Fibroblast of lung (primary cell): ENCODE measurements at regions not wholly inside any gene's neighbourhood (a gene's known extent, or its start where the extent isn't known, plus 50 kb on each side); places are given as distances from the start of the nearest gene placed in this dataset.

ENCODE experiments used
- DNase-seq, 2 donors: peaks; one replicate each; pipeline versions ENCODE4 v3.0.0 to v3.0.0-alpha.2; 2010; ENCODE audit warnings: low read depth in 2 of 2
- H2AFZ ChIP-seq: 2 replicates; pipeline ENCODE4 v1.5.1; 2012; ENCODE audit warnings: low read length, control low read depth, inconsistent platforms
- H3K27ac ChIP-seq: 2 replicates; pipeline ENCODE4 v1.5.1; 2011; ENCODE audit warnings: low read length, control low read depth; ENCODE audit not compliant: insufficient read depth
- H3K27me3 ChIP-seq: 2 replicates; pipeline ENCODE4 v1.5.1; 2011; ENCODE audit warnings: mild to moderate bottlenecking, low read length; ENCODE audit not compliant: control insufficient read depth, insufficient read depth
- H3K36me3 ChIP-seq: 2 replicates; pipeline ENCODE4 v1.5.1; 2011; ENCODE audit warnings: low read length; ENCODE audit not compliant: control insufficient read depth, insufficient read depth
- H3K4me1 ChIP-seq: 2 replicates; pipeline ENCODE4 v1.5.1; 2011; ENCODE audit warnings: low read length; ENCODE audit not compliant: control insufficient read depth, insufficient read depth; ENCODE audit errors: extremely low read depth
- H3K4me2 ChIP-seq: 2 replicates; pipeline ENCODE4 v1.5.1; 2011; ENCODE audit warnings: low read length, control low read depth; ENCODE audit not compliant: insufficient read depth; ENCODE audit errors: extremely low read depth
- H3K4me3 ChIP-seq, 4 experiments: fragments of 200-600 bp in 1 of 4; sonication (generic) in 1 of 4; replicated peaks in 1 of 4; 2 replicates each; pipeline ENCODE4 v1.5.1; 2011 to 2016; ENCODE audit warnings: low read length in 4 of 4, low read depth in 3 of 4, mild to moderate bottlenecking in 3 of 4, control low read depth in 2 of 4, inconsistent platforms in 1 of 4, mixed read lengths in 1 of 4; ENCODE audit not compliant: insufficient read depth in 1 of 4; ENCODE audit errors: control extremely low read depth in 1 of 4
- H3K79me2 ChIP-seq: 2 replicates; pipeline ENCODE4 v1.5.1; 2012; ENCODE audit warnings: mild to moderate bottlenecking, low read length, inconsistent platforms; ENCODE audit not compliant: control insufficient read depth, insufficient read depth
- H3K9ac ChIP-seq: 2 replicates; pipeline ENCODE4 v1.5.1; 2011; ENCODE audit warnings: mild to moderate bottlenecking, low read length, control low read depth; ENCODE audit not compliant: insufficient read depth
- H3K9me3 ChIP-seq: 2 replicates; pipeline ENCODE4 v1.5.1; 2012; ENCODE audit warnings: low read depth, low read length; ENCODE audit not compliant: control insufficient read depth, insufficient read depth
- H4K20me1 ChIP-seq: 2 replicates; pipeline ENCODE4 v1.5.1; 2011; ENCODE audit warnings: low read length; ENCODE audit not compliant: control insufficient read depth, insufficient read depth; ENCODE audit errors: extremely low read depth
- EZH2 ChIP-seq: IDR thresholded peaks from 2 replicates; pipeline ENCODE4 v1.5.1; 2012; ENCODE audit warnings: low read length, control low read depth, mild to moderate bottlenecking; ENCODE audit errors: missing control alignments
- TF ChIP-seq, protein P1 (sequence below), 2 donors: IDR thresholded peaks in 1 of 2; conservative IDR thresholded peaks in 1 of 2; 1 replicate in 1 of 2; 2 replicates in 1 of 2; pipeline ENCODE4 v1.5.1; 2011 to 2012; ENCODE audit warnings: low read length in 2 of 2, control low read depth in 1 of 2, inconsistent platforms in 1 of 2, low read depth in 1 of 2, mild to moderate bottlenecking in 1 of 2

DNA sequence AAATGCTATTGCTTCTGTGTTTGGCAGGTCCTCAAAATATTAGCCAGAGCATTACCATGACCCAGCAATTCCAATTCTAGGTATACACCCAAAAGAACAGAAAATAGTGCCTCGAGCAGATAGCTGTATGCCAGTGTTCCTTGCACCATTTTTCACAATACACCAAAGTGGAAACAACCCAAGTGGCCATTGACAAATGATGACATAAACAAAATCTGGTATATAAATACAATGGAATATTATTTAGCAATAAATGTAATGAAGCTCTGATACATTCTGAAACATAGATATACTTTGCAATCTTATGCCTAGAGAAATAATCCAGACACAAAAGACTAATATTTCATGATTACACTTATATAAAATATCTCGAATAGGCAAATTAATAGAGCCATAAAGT lies 451.8 kb upstream of the PCDH7 start:
- TF ChIP-seq, protein P1, sequence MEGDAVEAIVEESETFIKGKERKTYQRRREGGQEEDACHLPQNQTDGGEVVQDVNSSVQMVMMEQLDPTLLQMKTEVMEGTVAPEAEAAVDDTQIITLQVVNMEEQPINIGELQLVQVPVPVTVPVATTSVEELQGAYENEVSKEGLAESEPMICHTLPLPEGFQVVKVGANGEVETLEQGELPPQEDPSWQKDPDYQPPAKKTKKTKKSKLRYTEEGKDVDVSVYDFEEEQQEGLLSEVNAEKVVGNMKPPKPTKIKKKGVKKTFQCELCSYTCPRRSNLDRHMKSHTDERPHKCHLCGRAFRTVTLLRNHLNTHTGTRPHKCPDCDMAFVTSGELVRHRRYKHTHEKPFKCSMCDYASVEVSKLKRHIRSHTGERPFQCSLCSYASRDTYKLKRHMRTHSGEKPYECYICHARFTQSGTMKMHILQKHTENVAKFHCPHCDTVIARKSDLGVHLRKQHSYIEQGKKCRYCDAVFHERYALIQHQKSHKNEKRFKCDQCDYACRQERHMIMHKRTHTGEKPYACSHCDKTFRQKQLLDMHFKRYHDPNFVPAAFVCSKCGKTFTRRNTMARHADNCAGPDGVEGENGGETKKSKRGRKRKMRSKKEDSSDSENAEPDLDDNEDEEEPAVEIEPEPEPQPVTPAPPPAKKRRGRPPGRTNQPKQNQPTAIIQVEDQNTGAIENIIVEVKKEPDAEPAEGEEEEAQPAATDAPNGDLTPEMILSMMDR (conservative IDR thresholded peaks at IDR 0.05 in 1 of 2, IDR thresholded peaks at IDR 0.05 in 1 of 2; ENCODE audit: low read depth in 1 of 2, low read length in 2 of 2): no peak
- TF ChIP-seq EZH2: no peak
- H3K4me2 ChIP-seq: no peak overlapping the region
- no peak for DNase-seq
- no peaks in the 10 kb centered on the region for H3K79me2 ChIP-seq
- H3K27ac ChIP-seq: no peak overlapping the region
- no peaks in the 10 kb centered on the region for H3K36me3 ChIP-seq
- no peaks in the 10 kb centered on the region for H3K27me3 ChIP-seq
- H3K9me3 ChIP-seq: no peaks in the 10 kb centered on the region
- no peak overlapping the region for H3K9ac ChIP-seq
- H4K20me1 ChIP-seq: no peaks in the 10 kb centered on the region
- H3K4me3 ChIP-seq: no peak overlapping the region
- H2AFZ ChIP-seq: no peak overlapping the region
- H3K4me1 ChIP-seq: no peaks in the 10 kb centered on the region

DNA sequence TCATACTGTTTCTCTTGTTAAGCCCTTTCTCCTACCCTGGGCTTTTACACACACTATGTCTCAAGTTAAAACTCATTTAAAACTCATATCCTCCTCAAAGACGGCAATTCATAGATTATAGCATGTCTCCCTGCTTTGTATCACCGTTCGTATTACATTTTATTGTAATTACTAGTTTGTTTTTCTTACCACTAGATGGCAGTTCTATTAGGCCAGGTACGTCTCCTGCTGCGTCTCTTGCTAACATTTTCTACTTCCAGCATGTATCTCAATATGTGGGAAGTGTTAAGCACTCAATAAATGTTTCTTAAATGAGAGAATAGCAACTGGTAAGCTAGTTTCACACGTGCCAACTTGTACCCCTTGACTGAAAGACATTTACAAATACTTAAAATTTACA lies 450.3 kb upstream of the PCDH7 start:
- H3K9me3 ChIP-seq: no peaks in the 10 kb centered on the region
- DNase-seq: no peak
- TF ChIP-seq EZH2: no peak
- TF ChIP-seq, protein P1 (conservative IDR thresholded peaks at IDR 0.05 in 1 of 2, IDR thresholded peaks at IDR 0.05 in 1 of 2; ENCODE audit: low read depth in 1 of 2, low read length in 2 of 2): peak in 1 of 2 donors; percentile 25
- H3K36me3 ChIP-seq: no peaks in the 10 kb centered on the region
- H3K27ac ChIP-seq: no peak overlapping the region
- H3K4me2 ChIP-seq: no peak overlapping the region
- H3K4me3 ChIP-seq: no peak overlapping the region
- no peaks in the 10 kb centered on the region for H4K20me1 ChIP-seq
- H3K4me1 ChIP-seq: no peaks in the 10 kb centered on the region
- H3K79me2 ChIP-seq: no peaks in the 10 kb centered on the region
- H3K9ac ChIP-seq: no peak overlapping the region
- no peak overlapping the region for H2AFZ ChIP-seq
- no peaks in the 10 kb centered on the region for H3K27me3 ChIP-seq

DNA sequence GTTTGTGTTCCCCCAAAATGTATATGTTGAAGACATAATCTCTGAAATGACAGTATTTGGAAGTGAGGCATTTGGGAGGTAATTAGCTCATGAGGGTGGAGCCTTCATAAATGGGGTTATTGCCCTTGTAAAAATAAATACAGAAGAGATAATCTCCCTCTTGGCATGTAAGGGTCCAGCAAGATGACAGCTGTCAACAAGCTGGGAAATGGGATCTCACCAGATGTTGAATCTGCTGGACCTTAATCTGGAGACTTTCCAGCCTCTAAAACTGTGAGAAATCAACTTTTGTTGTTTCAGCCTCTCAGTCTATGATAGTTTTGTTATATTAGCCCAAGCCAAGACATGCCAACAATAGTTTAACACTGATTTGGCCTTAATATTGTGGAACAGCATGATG lies 438.2 kb upstream of the PCDH7 start:
- Histone ChIP-seq H2AFZ (no peak overlapping the region), H3K4me2 (no peak overlapping the region), H4K20me1 (no peaks in the 10 kb centered on the region), H3K36me3 (no peaks in the 10 kb centered on the region), H3K27ac (no peak overlapping the region), H3K4me3 (no peak overlapping the region), H3K79me2 (no peaks in the 10 kb centered on the region), H3K4me1 (no peaks in the 10 kb centered on the region), H3K9me3 (no peaks in the 10 kb centered on the region), H3K9ac (no peak overlapping the region), H3K27me3 (no peaks in the 10 kb centered on the region)
- no peak for TF ChIP-seq EZH2
- TF ChIP-seq, protein P1 (conservative IDR thresholded peaks at IDR 0.05 in 1 of 2, IDR thresholded peaks at IDR 0.05 in 1 of 2; ENCODE audit: low read depth in 1 of 2, low read length in 2 of 2): no peak
- no peak for DNase-seq
